Globus pallidus (tissue), 1 donor: ENCODE measurements at regions not wholly inside any gene's neighbourhood (a gene's known extent, or its start where the extent isn't known, plus 50 kb on each side); places are given as distances from the start of the nearest gene placed in this dataset.

Experiments
- DNase-seq: peaks from one replicate; pipeline ENCODE4 v3.0.0-alpha.2; 2015; ENCODE audit warnings: low spot score

GRCh38 chr5:155983954-155984353 lies 343.0 kb upstream of the SGCD start:
- DNase-seq = no peak

GRCh38 chr5:155987265-155987810 lies 339.6 kb upstream of the SGCD start:
- peak; percentile 46 for DNase-seq

GRCh38 chr5:155989879-155990278 lies 337.1 kb upstream of the SGCD start:
- DNase-seq = no peak

GRCh38 chr5:155996123-155996522 lies 330.8 kb upstream of the SGCD start:
- DNase-seq = no peak

- no peak for DNase-seq
Observed at GRCh38 chr5:155998257-155998656, 328.7 kb upstream of the SGCD start.

GRCh38 chr5:156000115-156000514 lies 326.8 kb upstream of the SGCD start:
- no peak for DNase-seq

- no peak for DNase-seq
Observed at GRCh38 chr5:156004754-156005153, 322.2 kb upstream of the SGCD start.

- no peak for DNase-seq
Observed at GRCh38 chr5:156006026-156006647, 320.8 kb upstream of the SGCD start.

- DNase-seq = no peak
Observed at GRCh38 chr5:156008844-156009243, 318.1 kb upstream of the SGCD start.

- DNase-seq = no peak
Observed at GRCh38 chr5:156009583-156009982, 317.4 kb upstream of the SGCD start.

- DNase-seq = no peak
Observed at GRCh38 chr5:156015137-156015536, 311.8 kb upstream of the SGCD start.

GRCh38 chr5:156019130-156019529 lies 307.8 kb upstream of the SGCD start:
- no peak for DNase-seq

GRCh38 chr5:156019571-156020180 lies 307.3 kb upstream of the SGCD start:
- DNase-seq = no peak

- DNase-seq = no peak
Observed at GRCh38 chr5:156020647-156021046, 306.3 kb upstream of the SGCD start.

- no peak for DNase-seq
Observed at GRCh38 chr5:156021866-156022265, 305.1 kb upstream of the SGCD start.

GRCh38 chr5:156025656-156026055 lies 301.3 kb upstream of the SGCD start:
- no peak for DNase-seq

GRCh38 chr5:156031181-156031580 lies 295.8 kb upstream of the SGCD start:
- DNase-seq = no peak

GRCh38 chr5:156036640-156037039 lies 290.3 kb upstream of the SGCD start:
- no peak for DNase-seq

GRCh38 chr5:156037151-156037909 lies 289.6 kb upstream of the SGCD start:
- no peak for DNase-seq

- DNase-seq = no peak
Observed at GRCh38 chr5:156042726-156043125, 284.2 kb upstream of the SGCD start.

GRCh38 chr5:156043351-156043750 lies 283.6 kb upstream of the SGCD start:
- no peak for DNase-seq

- DNase-seq = no peak
Observed at GRCh38 chr5:156051972-156052371, 275.0 kb upstream of the SGCD start.

- no peak for DNase-seq
Observed at GRCh38 chr5:156052656-156053055, 274.3 kb upstream of the SGCD start.
